Stimulated activated CD8-positive, alpha-beta memory T cell treated with anti-CD3 and anti-CD28 coated beads, Interleukin-12 subunit alpha, Interleukin-12 subunit beta, amount 100 ng/mL, for 4 hours (primary cell): ENCODE measurements at regions not wholly inside any gene's neighbourhood (a gene's known extent, or its start where the extent isn't known, plus 50 kb on each side); places are given as distances from the start of the nearest gene placed in this dataset.

Experiments used
- DNase-seq: peaks from one replicate; pipeline ENCODE4 v3.0.0-alpha.2; 2020; ENCODE audit warnings: low read depth

GRCh38 chr17:79341222-79341780, 266.7 kb downstream of the ENGASE start:
- no peak for DNase-seq

- no peak for DNase-seq
These were observed 266.0 kb downstream of the ENGASE start for GRCh38 chr17:79340333-79341221.

GRCh38 chr17:79339321-79339720, 264.7 kb downstream of the ENGASE start:
- no peak for DNase-seq

GRCh38 chr17:79338604-79339003, 264.0 kb downstream of the ENGASE start:
- no peak for DNase-seq

- no peak for DNase-seq
These were observed 263.5 kb downstream of the ENGASE start for GRCh38 chr17:79338152-79338551.

- DNase-seq = no peak
These were observed 262.4 kb downstream of the ENGASE start for GRCh38 chr17:79337053-79337452.

- DNase-seq = no peak
These were observed 260.8 kb downstream of the ENGASE start for GRCh38 chr17:79335456-79335855.

- no peak for DNase-seq
These were observed 257.5 kb downstream of the ENGASE start for GRCh38 chr17:79332011-79332554.

- no peak for DNase-seq
These were observed 256.9 kb downstream of the ENGASE start for GRCh38 chr17:79331492-79331891.

- no peak for DNase-seq
These were observed 256.1 kb downstream of the ENGASE start for GRCh38 chr17:79330696-79331095.

- DNase-seq = no peak
These were observed 255.6 kb downstream of the ENGASE start for GRCh38 chr17:79330229-79330628.

GRCh38 chr17:79326814-79327213, 252.2 kb downstream of the ENGASE start:
- DNase-seq = no peak

GRCh38 chr17:79325709-79326430, 251.2 kb downstream of the ENGASE start:
- DNase-seq = no peak

GRCh38 chr17:79324194-79324593, 249.6 kb downstream of the ENGASE start:
- no peak for DNase-seq

GRCh38 chr17:79323566-79323965, 248.9 kb downstream of the ENGASE start:
- no peak for DNase-seq

GRCh38 chr17:79322211-79323123, 247.8 kb downstream of the ENGASE start:
- no peak for DNase-seq

GRCh38 chr17:79320331-79320730, 245.7 kb downstream of the ENGASE start:
- no peak for DNase-seq

GRCh38 chr17:79317916-79318315, 243.3 kb downstream of the ENGASE start:
- no peak for DNase-seq

GRCh38 chr17:79316805-79317204, 242.2 kb downstream of the ENGASE start:
- no peak for DNase-seq

GRCh38 chr17:79315358-79316105, 240.9 kb downstream of the ENGASE start:
- DNase-seq = no peak
